SW480 (cell line): ENCODE measurements at regions not wholly inside any gene's neighbourhood (a gene's known extent, or its start where the extent isn't known, plus 50 kb on each side); places are given as distances from the start of the nearest gene placed in this dataset.

Experiments
- DNase-seq: peaks from one replicate; pipeline ENCODE4 v3.0.0-alpha.2; 2016; ENCODE audit warnings: low spot score

- DNase-seq: peak; percentile 61
Observed at GRCh38 chr2:12059616-12060441, 313.4 kb downstream of the LPIN1 start.

DNA sequence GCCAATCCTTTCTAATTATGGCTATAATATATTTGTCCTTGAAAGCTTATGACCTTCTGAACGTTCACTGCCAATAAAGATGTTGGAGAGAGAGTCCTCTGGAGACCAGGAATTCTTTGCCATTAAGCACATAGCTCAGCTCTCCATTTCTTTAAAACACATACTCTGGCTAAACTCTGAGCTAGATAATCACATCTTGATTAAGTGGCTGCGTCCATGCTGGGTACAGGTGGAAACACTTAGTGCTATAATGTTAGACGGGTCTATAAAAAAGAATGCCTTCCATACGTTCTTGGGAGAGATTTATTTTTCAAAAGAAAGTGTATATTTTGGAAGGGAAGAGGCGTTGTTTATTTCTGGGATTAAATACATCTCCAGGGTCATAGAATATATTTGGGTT is 314.5 kb downstream of the LPIN1 start:
- DNase-seq: no peak

DNA sequence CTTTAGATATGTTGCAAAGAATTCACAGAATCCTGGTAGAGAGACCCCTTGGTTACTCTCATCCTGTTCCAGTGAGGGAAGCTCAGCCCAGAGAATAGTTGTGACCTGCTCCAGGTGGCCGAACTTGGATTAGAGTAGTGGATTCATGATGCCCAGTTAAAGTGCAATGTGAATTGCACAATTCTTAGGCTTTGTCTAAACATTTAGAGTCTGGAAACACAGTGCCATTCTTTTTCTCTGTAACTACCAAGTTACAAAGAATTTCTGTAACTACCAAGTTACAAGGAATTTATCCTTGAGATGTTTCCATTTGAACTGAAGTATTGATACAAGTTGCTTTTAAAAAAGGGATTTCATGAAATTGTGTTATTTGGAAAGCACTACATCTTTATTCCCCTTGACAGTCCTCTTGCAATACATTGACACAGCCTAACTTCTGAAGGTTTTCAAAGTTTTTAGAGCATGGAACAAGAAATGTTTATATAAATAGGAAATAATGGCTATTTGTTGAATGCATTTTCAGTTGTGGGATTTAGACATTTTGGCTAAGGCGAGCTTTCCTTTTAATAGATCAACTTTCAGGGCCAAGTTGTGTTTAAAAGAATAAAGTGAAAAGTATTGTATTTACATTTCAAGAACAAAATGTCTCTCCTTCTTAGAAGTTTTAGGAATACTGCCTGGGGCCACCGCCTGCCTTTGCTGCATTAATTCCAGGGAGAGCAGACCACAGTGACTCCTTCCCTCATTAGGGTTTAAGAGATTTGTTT is 315.0 kb downstream of the LPIN1 start:
- DNase-seq: no peak

DNA sequence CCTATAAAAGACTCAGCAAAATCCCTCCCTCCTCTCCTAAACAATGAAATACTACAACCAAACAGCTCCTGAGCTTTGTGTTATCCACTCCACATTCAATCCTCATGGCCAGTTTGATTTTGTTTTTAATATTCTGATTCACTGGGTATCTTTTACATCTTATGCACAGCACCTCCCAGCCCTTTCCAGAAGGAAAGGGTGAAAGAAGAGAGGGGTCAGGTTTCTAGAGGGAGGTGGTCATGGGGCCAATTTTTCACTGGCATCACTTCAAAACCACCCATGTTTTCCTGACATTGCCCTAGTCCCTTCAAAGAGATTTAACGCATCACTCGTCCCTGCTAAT is 315.6 kb downstream of the LPIN1 start:
- no peak for DNase-seq

DNA sequence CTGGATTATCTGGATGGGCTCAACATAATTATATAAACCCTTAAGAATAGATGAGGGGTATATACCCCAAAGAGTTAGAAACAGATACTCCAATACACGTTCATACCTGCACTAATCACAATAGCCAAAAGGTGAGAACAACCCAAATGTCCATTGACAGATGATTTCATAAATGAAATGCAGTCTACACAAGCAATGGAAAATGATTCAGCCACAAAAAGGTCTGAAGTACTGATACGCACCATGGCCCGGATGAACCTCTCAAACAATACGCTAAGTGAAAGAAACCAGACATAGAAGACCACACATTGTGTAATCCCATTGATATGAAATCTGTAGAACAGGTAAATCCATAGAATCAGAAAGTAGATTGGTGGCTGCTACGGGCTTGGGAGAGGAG is 316.8 kb downstream of the LPIN1 start:
- DNase-seq: no peak

GRCh38 chr2:12064153-12064552 is 317.7 kb downstream of the LPIN1 start:
- no peak for DNase-seq

DNA sequence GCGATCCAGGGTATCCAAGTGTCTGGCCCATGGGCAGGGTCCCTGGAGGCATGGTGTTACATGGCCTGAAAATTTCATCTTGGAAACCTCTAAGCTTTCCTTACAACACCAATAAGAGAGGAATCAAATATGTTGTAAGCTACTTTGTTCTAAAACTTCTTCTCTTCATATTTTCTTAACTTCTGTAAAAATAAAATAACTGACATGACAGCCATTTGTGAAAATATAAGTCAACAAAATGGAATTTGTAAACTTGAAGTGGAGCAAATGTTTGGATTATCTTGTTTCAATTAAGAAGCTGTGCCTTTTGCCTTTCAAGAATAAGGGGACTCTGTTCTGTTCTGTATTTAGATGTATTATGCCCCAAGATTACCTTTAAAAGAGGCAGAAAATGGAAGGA is 319.7 kb downstream of the LPIN1 start:
- DNase-seq: no peak

- DNase-seq: no peak
Observed at GRCh38 chr2:12066986-12067385, 320.6 kb downstream of the LPIN1 start.

DNA sequence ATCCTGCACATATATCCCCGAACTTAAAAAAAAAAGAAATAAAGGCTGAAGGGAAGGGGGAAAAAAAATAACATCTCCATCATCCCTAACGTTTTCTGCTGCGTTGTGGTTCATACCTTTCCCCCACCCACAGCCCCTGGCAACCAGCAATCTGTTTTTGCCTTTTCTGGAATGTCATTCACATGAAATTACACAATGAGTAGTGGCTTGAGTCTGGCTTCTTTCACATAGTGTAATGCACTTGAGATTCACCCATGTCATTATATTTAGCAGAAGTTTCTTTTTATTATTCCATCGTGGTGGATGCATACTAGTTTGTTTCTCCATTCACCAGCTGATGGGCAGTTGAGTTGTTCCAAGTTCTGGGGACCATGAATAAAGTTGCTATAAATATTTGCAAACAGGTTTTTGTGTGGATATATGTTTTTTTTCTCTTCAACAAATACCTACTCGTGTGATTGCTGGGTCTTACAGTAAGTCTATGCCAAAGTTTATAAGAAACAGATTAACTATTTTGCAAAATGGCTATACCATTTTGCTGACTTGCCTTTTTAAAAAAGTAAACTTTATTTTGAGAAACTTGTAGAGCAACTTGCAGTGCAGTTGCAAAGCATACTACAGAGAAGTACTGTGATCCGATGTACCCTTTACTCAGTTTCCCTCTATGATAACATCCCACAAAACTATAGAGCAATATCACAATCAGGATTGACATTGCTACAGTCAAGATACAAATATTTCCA is 322.5 kb downstream of the LPIN1 start:
- DNase-seq: no peak

- no peak for DNase-seq
Observed at GRCh38 chr2:12070153-12070552, 323.7 kb downstream of the LPIN1 start.

DNA sequence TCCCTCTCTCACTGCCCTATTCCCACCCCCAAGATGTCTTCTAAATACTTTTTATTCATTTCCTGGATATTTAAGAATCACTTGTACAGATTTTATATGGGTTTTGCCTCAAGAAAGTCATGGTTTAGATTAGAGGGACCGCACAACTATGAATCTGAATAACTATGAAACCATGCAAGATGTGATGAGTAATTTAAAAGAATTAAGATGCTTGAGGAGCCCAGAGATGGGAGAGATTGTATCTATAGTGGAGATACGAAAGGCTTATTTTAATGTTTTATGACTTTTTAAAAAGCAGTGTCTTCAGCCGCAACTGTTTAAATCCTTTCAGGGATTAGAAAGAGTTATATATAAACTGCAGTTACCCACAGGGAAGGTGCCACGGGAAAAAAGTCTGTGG is 324.1 kb downstream of the LPIN1 start:
- no peak for DNase-seq

GRCh38 chr2:12071318-12071717 is 324.9 kb downstream of the LPIN1 start:
- no peak for DNase-seq

DNA sequence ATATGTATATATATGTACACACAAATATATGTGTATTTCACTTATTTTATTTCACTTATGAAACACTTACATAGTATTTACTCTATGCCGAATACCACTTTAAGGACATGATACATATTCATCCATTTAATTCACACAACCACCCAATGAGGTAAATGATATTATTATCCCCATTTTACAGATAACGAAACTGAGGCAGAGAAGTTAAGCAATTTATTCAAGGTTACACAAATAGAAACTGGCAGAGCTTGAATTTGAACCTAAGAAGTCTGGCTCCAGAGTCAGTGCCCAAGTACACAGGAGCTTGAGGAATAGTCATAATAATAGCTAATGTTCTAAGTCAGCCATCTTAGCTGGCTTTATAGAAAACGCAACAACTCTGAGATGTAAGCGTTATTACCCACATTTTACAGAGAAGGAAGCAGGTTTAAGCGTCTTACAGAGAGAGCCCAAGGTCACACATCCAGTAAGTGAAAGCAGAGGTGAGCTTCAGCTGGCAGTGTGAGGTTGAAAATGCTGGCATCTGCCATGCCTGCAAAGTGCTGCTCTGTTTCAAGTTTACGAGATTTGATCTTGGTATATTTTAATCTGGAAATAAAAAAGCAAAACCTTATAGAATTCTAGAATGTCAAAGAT is 326.9 kb downstream of the LPIN1 start:
- no peak for DNase-seq

DNA sequence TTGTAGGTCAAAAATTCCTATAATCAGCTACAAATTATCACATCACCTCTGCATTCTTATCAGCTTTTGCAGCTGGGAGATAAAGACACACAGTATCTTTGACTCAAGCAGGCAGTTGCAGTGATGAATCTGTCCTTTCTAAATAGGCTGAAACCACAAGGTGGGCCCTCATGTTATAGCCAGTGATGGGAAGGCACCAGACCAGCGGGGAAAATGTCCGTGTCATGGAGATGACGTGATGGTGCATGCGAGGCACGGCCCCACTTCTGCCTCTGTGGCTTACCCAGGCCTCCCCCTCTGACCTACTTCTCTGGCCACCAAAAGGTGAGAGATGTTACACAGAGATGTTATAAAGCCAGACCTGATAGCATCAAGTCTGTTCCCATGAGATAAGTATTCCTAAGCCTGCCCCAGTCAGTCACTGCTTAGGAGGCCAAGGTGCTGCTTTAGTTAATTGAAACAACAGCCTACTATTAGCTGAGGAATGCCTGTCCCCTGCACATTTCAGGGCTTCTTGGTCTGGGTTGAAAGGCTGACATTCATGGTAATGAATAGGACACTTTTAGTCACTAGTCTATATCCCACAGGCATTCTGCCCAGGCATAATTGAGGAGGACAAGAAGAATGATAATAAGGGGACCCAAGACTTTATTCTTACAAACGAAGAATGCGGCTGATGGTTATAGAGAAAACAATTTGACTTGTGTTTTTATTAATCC is 327.9 kb downstream of the LPIN1 start:
- DNase-seq: no peak

GRCh38 chr2:12074845-12075217 is 328.4 kb downstream of the LPIN1 start:
- DNase-seq: no peak

- DNase-seq: no peak
Observed at GRCh38 chr2:12075603-12076002, 329.2 kb downstream of the LPIN1 start.

- no peak for DNase-seq
Observed at GRCh38 chr2:12076810-12077209, 330.4 kb downstream of the LPIN1 start.

- DNase-seq: no peak
Observed at GRCh38 chr2:12080360-12080759, 333.9 kb downstream of the LPIN1 start.

DNA sequence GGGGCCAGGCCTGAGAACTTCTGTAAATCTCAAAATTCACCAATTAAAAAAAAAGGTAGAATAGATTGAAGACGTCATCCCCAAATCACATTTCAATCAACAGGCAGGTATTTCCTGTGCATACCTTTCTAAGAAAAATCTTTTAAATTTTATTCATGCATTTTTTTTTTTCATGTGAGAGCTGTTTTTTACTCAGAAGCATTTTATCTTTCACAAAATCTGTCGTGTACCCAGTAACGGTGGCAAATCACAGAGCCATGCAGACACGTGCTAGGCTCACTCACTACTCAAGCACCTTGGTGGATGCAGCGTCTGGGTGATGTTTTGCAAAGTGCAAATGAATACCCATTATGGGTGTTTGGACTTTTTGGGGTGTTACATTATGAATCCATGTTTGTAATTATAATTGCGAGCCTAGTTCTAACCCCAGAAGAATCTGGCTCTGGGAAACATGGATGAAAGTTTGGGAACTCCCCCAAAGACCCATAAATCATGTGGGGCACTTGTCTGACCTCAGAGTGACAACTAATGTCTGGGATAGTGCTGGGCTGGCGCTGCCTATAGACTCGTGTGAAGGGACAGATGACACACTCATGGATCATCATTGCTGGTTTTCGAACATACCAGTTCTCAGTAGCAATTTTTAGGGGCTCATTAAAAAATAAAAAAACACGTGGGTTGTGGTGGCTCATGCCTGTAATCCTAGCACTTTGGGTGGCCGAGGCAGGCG is 335.2 kb downstream of the LPIN1 start:
- DNase-seq: no peak

- DNase-seq: no peak
Observed at GRCh38 chr2:12083081-12083581, 336.7 kb downstream of the LPIN1 start.
